ENCODE measurements at regions not wholly inside any gene's neighbourhood (a gene's known extent, or its start where the extent isn't known, plus 50 kb on each side); places are given as distances from the start of the nearest gene placed in this dataset.

GRCh38 chr6:112773187-112773586, 426.1 kb downstream of the RFPL4B start:
- H3K4me3 ChIP-seq (replicated peaks; ENCODE audit: low read depth, low read length) = no peak overlapping the region
- DNase-seq (ENCODE audit: extremely low read depth, low read depth) = no peak
- TF ChIP-seq, protein P1, sequence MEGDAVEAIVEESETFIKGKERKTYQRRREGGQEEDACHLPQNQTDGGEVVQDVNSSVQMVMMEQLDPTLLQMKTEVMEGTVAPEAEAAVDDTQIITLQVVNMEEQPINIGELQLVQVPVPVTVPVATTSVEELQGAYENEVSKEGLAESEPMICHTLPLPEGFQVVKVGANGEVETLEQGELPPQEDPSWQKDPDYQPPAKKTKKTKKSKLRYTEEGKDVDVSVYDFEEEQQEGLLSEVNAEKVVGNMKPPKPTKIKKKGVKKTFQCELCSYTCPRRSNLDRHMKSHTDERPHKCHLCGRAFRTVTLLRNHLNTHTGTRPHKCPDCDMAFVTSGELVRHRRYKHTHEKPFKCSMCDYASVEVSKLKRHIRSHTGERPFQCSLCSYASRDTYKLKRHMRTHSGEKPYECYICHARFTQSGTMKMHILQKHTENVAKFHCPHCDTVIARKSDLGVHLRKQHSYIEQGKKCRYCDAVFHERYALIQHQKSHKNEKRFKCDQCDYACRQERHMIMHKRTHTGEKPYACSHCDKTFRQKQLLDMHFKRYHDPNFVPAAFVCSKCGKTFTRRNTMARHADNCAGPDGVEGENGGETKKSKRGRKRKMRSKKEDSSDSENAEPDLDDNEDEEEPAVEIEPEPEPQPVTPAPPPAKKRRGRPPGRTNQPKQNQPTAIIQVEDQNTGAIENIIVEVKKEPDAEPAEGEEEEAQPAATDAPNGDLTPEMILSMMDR (IDR thresholded peaks at IDR 0.05; ENCODE audit: low read depth, low read length, missing control alignments) = no peak

- TF ChIP-seq, protein P1 (IDR thresholded peaks at IDR 0.05; ENCODE audit: low read depth, low read length, missing control alignments) = no peak
Observed at GRCh38 chr6:112774319-112774718, 427.2 kb downstream of the RFPL4B start.

DNA sequence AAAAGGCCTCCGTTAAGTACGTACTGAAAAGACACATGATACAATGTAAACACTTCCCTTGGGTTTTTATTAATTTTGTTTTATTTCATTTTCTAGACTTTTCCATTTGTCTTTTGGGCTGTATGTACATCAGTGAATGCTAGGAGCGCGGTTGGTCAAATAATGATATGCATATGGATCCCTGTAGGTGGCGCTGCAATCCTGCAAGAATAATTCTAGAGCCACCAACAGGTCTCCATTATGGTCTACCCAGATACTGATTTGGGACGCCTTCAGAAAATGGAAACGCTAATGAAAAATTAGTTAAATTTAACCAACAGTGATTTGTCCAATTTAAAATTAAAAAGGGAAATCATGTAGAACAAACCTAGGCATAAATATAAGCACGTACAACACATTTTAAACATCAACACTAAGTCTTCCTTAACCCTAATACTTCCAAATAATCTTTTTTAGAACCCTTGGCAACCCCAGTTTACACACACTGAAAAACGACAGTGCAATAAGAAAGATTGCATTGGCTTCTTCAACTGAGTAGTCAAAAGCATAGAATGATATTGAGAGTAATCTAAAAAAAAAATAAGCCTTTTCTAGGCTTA, 433.5 kb downstream of the RFPL4B start:
- DNase-seq (ENCODE audit: extremely low read depth, low read depth) = peak; percentile 63
- TF ChIP-seq, protein P1 (IDR thresholded peaks at IDR 0.05; ENCODE audit: low read depth, low read length, missing control alignments) = peak; percentile 66
- H3K4me3 ChIP-seq (replicated peaks; ENCODE audit: low read depth, low read length) = no peak overlapping the region

More at GRCh38 chr6:112774319-112774718, 427.2 kb downstream of the RFPL4B start:
- H3K4me3 ChIP-seq (replicated peaks; ENCODE audit: low read depth, low read length) = no peak overlapping the region
- no peak for DNase-seq (ENCODE audit: extremely low read depth, low read depth)

GRCh38 chr6:112781241-112781640, 434.1 kb downstream of the RFPL4B start:
- no peak overlapping the region for H3K4me3 ChIP-seq (replicated peaks; ENCODE audit: low read depth, low read length)
- TF ChIP-seq, protein P1 (IDR thresholded peaks at IDR 0.05; ENCODE audit: low read depth, low read length, missing control alignments) = peak; percentile 18
- no peak for DNase-seq (ENCODE audit: extremely low read depth, low read depth)

GRCh38 chr6:112785408-112785807, 438.3 kb downstream of the RFPL4B start:
- no peak for DNase-seq (ENCODE audit: extremely low read depth, low read depth)
- TF ChIP-seq, protein P1 (IDR thresholded peaks at IDR 0.05; ENCODE audit: low read depth, low read length, missing control alignments) = no peak
- no peak overlapping the region for H3K4me3 ChIP-seq (replicated peaks; ENCODE audit: low read depth, low read length)

DNA sequence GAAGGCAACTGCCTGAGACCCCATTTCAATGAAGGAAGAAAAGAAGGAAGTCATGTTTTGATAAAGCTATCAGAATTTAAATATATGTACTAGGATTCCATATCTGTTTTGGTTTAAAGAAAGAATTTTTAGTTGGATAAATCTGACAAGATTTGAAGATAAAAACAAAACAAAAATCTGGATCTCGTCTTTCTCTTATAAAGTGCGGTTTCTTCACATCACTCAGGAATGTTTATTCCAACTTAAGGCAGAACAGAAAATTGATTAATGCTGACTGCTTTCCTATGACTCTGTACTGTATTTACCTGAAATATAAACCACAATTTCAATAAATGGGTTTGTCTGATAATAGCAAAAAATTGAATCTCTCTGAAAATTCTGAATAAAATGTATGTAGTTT, 439.7 kb downstream of the RFPL4B start:
- H3K4me3 ChIP-seq (replicated peaks; ENCODE audit: low read depth, low read length) = no peak overlapping the region
- TF ChIP-seq, protein P1 (IDR thresholded peaks at IDR 0.05; ENCODE audit: low read depth, low read length, missing control alignments) = no peak
- DNase-seq (ENCODE audit: extremely low read depth, low read depth) = no peak

GRCh38 chr6:112787371-112787770, 440.2 kb downstream of the RFPL4B start:
- H3K4me3 ChIP-seq (replicated peaks; ENCODE audit: low read depth, low read length) = no peak overlapping the region
- TF ChIP-seq, protein P1 (IDR thresholded peaks at IDR 0.05; ENCODE audit: low read depth, low read length, missing control alignments) = no peak

More at GRCh38 chr6:112787371-112787770, 440.2 kb downstream of the RFPL4B start:
- no peak for DNase-seq (ENCODE audit: extremely low read depth, low read depth)
